DOHH2 (cell line): ENCODE measurements at regions not wholly inside any gene's neighbourhood (a gene's known extent, or its start where the extent isn't known, plus 50 kb on each side); places are given as distances from the start of the nearest gene placed in this dataset.

Experiments
- H3F3A ChIP-seq: fragments of 200-600 bp; sonication (generic), shearing (Covaris generic); 2 replicates; pipeline ENCODE4 v1.6.0; 2016; ENCODE audit warnings: antibody characterized with exemption, mild to moderate bottlenecking; ENCODE audit not compliant: control insufficient read depth, insufficient read depth
- H3K27ac ChIP-seq: fragments of 200-600 bp; sonication (generic); 2 replicates; pipeline ENCODE4 v1.5.1; 2014; ENCODE audit warnings: low read depth, mild to moderate bottlenecking, low read length, moderate library complexity
- H3K27me3 ChIP-seq: fragments of 200-600 bp; sonication (generic); 2 replicates; pipeline ENCODE4 v1.6.1; 2014; ENCODE audit warnings: mild to moderate bottlenecking, low read length, mixed read lengths; ENCODE audit not compliant: control insufficient read depth
- H3K36me3 ChIP-seq: fragments of 200-600 bp; sonication (generic); 2 replicates; pipeline ENCODE4 v1.6.1; 2014; ENCODE audit warnings: mild to moderate bottlenecking, low read length, moderate library complexity, mixed read lengths; ENCODE audit not compliant: control insufficient read depth
- H3K4me1 ChIP-seq: fragments of 200-600 bp; sonication (generic); 2 replicates; pipeline ENCODE4 v1.6.1; 2014; ENCODE audit warnings: mild to moderate bottlenecking, low read length, mixed read lengths; ENCODE audit not compliant: control insufficient read depth
- H3K4me2 ChIP-seq: fragments of 200-600 bp; sonication (generic); 2 replicates; pipeline ENCODE4 v1.6.0; 2014; ENCODE audit warnings: mild to moderate bottlenecking, low read length, moderate library complexity
- H3K4me3 ChIP-seq: fragments of 200-600 bp; sonication (generic); 2 replicates; pipeline ENCODE4 v1.5.1; 2014; ENCODE audit warnings: mild to moderate bottlenecking, low read length, mixed read lengths
- H3K79me2 ChIP-seq: fragments of 200-600 bp; sonication (generic); 2 replicates; pipeline ENCODE4 v1.6.1; 2014; ENCODE audit warnings: mild to moderate bottlenecking, low read length, mixed read lengths; ENCODE audit not compliant: control insufficient read depth
- H3K9me2 ChIP-seq: fragments of 200-600 bp; sonication (generic); replicated peaks from 2 replicates; pipeline ENCODE4 v1.6.1; 2014; ENCODE audit warnings: mild to moderate bottlenecking, low read length, mixed read lengths; ENCODE audit not compliant: control insufficient read depth
- H3K9me3 ChIP-seq: fragments of 200-600 bp; sonication (generic); 2 replicates; pipeline ENCODE4 v1.6.1; 2014; ENCODE audit warnings: antibody characterized with exemption, low read length, mixed read lengths; ENCODE audit not compliant: control insufficient read depth, insufficient read depth
- H4K20me1 ChIP-seq: fragments of 200-600 bp; sonication (generic); 2 replicates; pipeline ENCODE4 v1.6.0; 2014; ENCODE audit warnings: low read depth, mild to moderate bottlenecking, antibody characterized with exemption, low read length, moderate library complexity; ENCODE audit not compliant: control insufficient read depth, insufficient read depth
- EZH2phosphoT487 ChIP-seq: fragments of 200-600 bp; sonication (generic); IDR thresholded peaks from 2 replicates; pipeline ENCODE4 v1.6.1; 2017; ENCODE audit warnings: borderline replicate concordance, mild to moderate bottlenecking, antibody characterized with exemption, low read length, moderate library complexity, mixed read lengths
- TF ChIP-seq, protein P1 (sequence below): fragments of 200-600 bp; sonication (generic); IDR thresholded peaks from one replicate; pipeline ENCODE4 v1.5.1; 2014; ENCODE audit warnings: antibody characterized with exemption, mild to moderate bottlenecking, low read depth, low read length; ENCODE audit not compliant: poor library complexity, severe bottlenecking

DNA sequence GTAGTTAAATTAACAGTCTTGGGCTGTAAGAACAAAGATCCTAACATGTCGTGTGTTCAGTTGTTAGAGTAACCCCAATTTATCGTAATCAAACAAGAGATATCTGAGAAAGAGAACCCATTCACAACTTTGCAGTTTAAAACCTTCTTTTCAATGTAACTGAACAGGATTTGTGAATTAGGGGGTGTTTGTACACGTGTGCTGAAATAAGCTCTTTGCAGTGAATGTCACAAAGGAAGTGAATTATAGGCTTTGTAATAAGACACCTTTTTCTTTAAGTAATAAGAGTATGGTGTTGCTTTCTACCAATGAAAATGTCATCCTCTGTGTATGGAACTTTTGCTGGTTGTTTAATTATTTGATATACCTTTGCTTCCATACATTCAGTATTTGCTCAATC is 114.0 kb downstream of the ALX1 start:
- no peaks in the 10 kb centered on the region for H3K4me1 ChIP-seq
- H3F3A ChIP-seq = no peaks in the 10 kb centered on the region
- no peaks in the 10 kb centered on the region for H3K27me3 ChIP-seq
- no peak overlapping the region for H3K4me2 ChIP-seq
- H4K20me1 ChIP-seq = no peaks in the 10 kb centered on the region
- H3K9me3 ChIP-seq = no peaks in the 10 kb centered on the region
- TF ChIP-seq, protein P1, sequence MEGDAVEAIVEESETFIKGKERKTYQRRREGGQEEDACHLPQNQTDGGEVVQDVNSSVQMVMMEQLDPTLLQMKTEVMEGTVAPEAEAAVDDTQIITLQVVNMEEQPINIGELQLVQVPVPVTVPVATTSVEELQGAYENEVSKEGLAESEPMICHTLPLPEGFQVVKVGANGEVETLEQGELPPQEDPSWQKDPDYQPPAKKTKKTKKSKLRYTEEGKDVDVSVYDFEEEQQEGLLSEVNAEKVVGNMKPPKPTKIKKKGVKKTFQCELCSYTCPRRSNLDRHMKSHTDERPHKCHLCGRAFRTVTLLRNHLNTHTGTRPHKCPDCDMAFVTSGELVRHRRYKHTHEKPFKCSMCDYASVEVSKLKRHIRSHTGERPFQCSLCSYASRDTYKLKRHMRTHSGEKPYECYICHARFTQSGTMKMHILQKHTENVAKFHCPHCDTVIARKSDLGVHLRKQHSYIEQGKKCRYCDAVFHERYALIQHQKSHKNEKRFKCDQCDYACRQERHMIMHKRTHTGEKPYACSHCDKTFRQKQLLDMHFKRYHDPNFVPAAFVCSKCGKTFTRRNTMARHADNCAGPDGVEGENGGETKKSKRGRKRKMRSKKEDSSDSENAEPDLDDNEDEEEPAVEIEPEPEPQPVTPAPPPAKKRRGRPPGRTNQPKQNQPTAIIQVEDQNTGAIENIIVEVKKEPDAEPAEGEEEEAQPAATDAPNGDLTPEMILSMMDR = no peak
- TF ChIP-seq EZH2phosphoT487 = no peak
- H3K27ac ChIP-seq = no peak overlapping the region
- no peaks in the 10 kb centered on the region for H3K79me2 ChIP-seq
- no peaks in the 10 kb centered on the region for H3K36me3 ChIP-seq
- H3K4me3 ChIP-seq = no peak overlapping the region
- no peaks in the 10 kb centered on the region for H3K9me2 ChIP-seq

DNA sequence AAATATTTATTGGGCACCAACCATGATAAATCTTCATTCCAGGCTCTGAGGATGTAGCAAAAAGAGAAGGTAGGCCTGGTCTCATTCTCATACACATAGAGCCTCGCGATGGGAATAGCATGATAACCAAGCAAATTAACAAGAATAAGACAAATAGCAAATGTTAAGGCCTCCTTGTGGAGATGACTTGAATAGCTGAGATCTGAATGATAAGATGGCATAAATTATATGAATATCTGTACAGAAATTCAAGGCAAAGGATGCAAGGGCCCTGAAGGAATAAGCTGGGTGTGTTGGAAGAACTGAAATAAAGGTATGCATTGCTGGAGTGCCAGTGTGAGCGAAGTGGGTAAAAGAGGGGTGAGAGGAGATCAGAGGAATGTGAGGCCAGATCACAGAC is 114.8 kb downstream of the ALX1 start:
- H3K27ac ChIP-seq = no peak overlapping the region
- no peaks in the 10 kb centered on the region for H3K9me3 ChIP-seq
- H3K36me3 ChIP-seq = no peaks in the 10 kb centered on the region
- H3K4me1 ChIP-seq = no peaks in the 10 kb centered on the region
- H3K9me2 ChIP-seq = no peaks in the 10 kb centered on the region
- TF ChIP-seq EZH2phosphoT487 = no peak
- TF ChIP-seq, protein P1 = no peak
- H3K79me2 ChIP-seq = no peaks in the 10 kb centered on the region
- no peak overlapping the region for H3K4me2 ChIP-seq
- no peaks in the 10 kb centered on the region for H3K27me3 ChIP-seq
- H3F3A ChIP-seq = no peaks in the 10 kb centered on the region
- no peak overlapping the region for H3K4me3 ChIP-seq
- no peaks in the 10 kb centered on the region for H4K20me1 ChIP-seq

DNA sequence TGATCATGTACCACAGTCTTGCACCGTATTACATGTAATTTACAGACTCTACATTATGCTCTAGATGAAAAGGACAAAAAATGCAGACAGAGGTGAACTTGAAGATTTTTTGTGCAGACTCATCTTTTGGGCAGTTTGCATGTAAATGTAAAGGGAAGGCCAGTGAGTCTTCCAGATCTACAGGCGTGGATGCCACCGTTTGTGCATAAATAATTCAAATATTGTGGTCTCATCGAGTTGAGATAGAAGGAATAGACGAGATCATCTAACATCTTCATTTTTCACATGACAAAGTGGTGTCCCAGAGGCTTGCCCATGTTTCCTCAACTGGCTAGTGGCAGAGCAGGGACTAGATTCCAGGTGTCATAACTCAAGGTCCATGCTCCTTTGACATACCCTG is 125.2 kb downstream of the ALX1 start:
- H3K36me3 ChIP-seq = no peaks in the 10 kb centered on the region
- no peaks in the 10 kb centered on the region for H3K9me3 ChIP-seq
- H3K79me2 ChIP-seq = no peaks in the 10 kb centered on the region
- H3K4me1 ChIP-seq = no peaks in the 10 kb centered on the region
- no peak for TF ChIP-seq EZH2phosphoT487
- TF ChIP-seq, protein P1 = no peak
- H3F3A ChIP-seq = no peaks in the 10 kb centered on the region
- no peak overlapping the region for H3K27ac ChIP-seq
- no peaks in the 10 kb centered on the region for H3K9me2 ChIP-seq
- no peaks in the 10 kb centered on the region; the same call in 1 of the 2 replicates for H3K27me3 ChIP-seq
- H4K20me1 ChIP-seq = no peaks in the 10 kb centered on the region
- H3K4me3 ChIP-seq = no peak overlapping the region
- no peak overlapping the region for H3K4me2 ChIP-seq
